ENCODE measurements at regions not wholly inside any gene's neighbourhood (a gene's known extent, or its start where the extent isn't known, plus 50 kb on each side); places are given as distances from the start of the nearest gene placed in this dataset.

DNA sequence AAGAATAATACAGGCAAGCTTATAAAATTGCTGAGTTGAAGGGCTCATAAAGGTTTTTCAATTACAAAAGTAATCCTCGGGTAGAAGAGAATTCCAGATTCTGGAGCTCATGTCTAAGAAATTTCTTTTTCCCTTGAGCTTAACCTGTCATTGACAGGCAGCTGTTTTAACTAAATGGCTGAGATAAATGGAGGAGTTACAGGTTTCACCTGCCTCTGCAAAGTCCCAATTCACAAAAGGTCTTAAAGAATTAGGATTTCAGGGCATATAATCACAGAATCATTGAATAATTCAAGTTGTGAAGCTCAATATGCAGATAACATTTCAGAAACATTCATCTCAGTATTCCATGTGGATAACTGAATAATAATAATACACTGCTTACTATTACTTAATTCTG, 660.1 kb upstream of the NRSN1 start:
- no peak for TF ChIP-seq EP300 (IDR thresholded peaks at IDR 0.05)
- TF ChIP-seq, protein P1, sequence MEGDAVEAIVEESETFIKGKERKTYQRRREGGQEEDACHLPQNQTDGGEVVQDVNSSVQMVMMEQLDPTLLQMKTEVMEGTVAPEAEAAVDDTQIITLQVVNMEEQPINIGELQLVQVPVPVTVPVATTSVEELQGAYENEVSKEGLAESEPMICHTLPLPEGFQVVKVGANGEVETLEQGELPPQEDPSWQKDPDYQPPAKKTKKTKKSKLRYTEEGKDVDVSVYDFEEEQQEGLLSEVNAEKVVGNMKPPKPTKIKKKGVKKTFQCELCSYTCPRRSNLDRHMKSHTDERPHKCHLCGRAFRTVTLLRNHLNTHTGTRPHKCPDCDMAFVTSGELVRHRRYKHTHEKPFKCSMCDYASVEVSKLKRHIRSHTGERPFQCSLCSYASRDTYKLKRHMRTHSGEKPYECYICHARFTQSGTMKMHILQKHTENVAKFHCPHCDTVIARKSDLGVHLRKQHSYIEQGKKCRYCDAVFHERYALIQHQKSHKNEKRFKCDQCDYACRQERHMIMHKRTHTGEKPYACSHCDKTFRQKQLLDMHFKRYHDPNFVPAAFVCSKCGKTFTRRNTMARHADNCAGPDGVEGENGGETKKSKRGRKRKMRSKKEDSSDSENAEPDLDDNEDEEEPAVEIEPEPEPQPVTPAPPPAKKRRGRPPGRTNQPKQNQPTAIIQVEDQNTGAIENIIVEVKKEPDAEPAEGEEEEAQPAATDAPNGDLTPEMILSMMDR (IDR thresholded peaks at IDR 0.05), result no peak

Measured in esophagus muscularis mucosa (tissue), 3 donors.